GM18517 (cell line): ENCODE measurements at regions not wholly inside any gene's neighbourhood (a gene's known extent, or its start where the extent isn't known, plus 50 kb on each side); places are given as distances from the start of the nearest gene placed in this dataset.

Source experiments
- ATAC-seq: cut with Tn5 transposase; IDR thresholded peaks from one replicate; pipeline ENCODE4 v1.9.1; 2021; ENCODE audit warnings: mild to moderate bottlenecking, moderate library complexity; ENCODE audit not compliant: unreplicated experiment

- no peak for ATAC-seq
Observed at GRCh38 chr4:186927624-186928023, 204.0 kb upstream of the FAT1 start.

- no peak for ATAC-seq
Observed at GRCh38 chr4:186930024-186930423, 206.4 kb upstream of the FAT1 start.

- ATAC-seq, result no peak
Observed at GRCh38 chr4:186931519-186931918, 207.9 kb upstream of the FAT1 start.

- no peak for ATAC-seq
Observed at GRCh38 chr4:186932196-186932595, 208.5 kb upstream of the FAT1 start.

- no peak for ATAC-seq
Observed at GRCh38 chr4:186932631-186933187, 209.1 kb upstream of the FAT1 start.

- ATAC-seq, result no peak
Observed at GRCh38 chr4:186934244-186934643, 210.6 kb upstream of the FAT1 start.

- no peak for ATAC-seq
Observed at GRCh38 chr4:186934841-186935443, 211.3 kb upstream of the FAT1 start.

GRCh38 chr4:186935901-186936300 lies 212.2 kb upstream of the FAT1 start:
- no peak for ATAC-seq

- no peak for ATAC-seq
Observed at GRCh38 chr4:186936496-186937375, 213.1 kb upstream of the FAT1 start.

GRCh38 chr4:186939226-186939625 lies 215.6 kb upstream of the FAT1 start:
- no peak for ATAC-seq

GRCh38 chr4:186939766-186940165 lies 216.1 kb upstream of the FAT1 start:
- ATAC-seq, result no peak

- ATAC-seq, result no peak
Observed at GRCh38 chr4:186940476-186940875, 216.8 kb upstream of the FAT1 start.

GRCh38 chr4:186942758-186943377 lies 219.2 kb upstream of the FAT1 start:
- no peak for ATAC-seq

- no peak for ATAC-seq
Observed at GRCh38 chr4:186943411-186943810, 219.8 kb upstream of the FAT1 start.

- no peak for ATAC-seq
Observed at GRCh38 chr4:186946136-186946535, 222.5 kb upstream of the FAT1 start.

GRCh38 chr4:186946682-186947294 lies 223.1 kb upstream of the FAT1 start:
- ATAC-seq, result no peak

GRCh38 chr4:186948361-186949242 lies 224.9 kb upstream of the FAT1 start:
- no peak for ATAC-seq

- ATAC-seq, result no peak
Observed at GRCh38 chr4:186949847-186950246, 226.2 kb upstream of the FAT1 start.

- ATAC-seq, result no peak
Observed at GRCh38 chr4:186952709-186953108, 229.1 kb upstream of the FAT1 start.

GRCh38 chr4:186953599-186954260 lies 230.1 kb upstream of the FAT1 start:
- ATAC-seq, result no peak
